Stimulated activated CD4-positive, alpha-beta T cell treated with anti-CD3 and anti-CD28 coated beads, Interleukin-4, amount 100 ng/mL, for 4 hours (primary cell): ENCODE measurements at regions not wholly inside any gene's neighbourhood (a gene's known extent, or its start where the extent isn't known, plus 50 kb on each side); places are given as distances from the start of the nearest gene placed in this dataset.

Experiments
- DNase-seq, 2 experiments: peaks; one replicate each; pipeline ENCODE4 v3.0.0-alpha.2; 2020

DNA sequence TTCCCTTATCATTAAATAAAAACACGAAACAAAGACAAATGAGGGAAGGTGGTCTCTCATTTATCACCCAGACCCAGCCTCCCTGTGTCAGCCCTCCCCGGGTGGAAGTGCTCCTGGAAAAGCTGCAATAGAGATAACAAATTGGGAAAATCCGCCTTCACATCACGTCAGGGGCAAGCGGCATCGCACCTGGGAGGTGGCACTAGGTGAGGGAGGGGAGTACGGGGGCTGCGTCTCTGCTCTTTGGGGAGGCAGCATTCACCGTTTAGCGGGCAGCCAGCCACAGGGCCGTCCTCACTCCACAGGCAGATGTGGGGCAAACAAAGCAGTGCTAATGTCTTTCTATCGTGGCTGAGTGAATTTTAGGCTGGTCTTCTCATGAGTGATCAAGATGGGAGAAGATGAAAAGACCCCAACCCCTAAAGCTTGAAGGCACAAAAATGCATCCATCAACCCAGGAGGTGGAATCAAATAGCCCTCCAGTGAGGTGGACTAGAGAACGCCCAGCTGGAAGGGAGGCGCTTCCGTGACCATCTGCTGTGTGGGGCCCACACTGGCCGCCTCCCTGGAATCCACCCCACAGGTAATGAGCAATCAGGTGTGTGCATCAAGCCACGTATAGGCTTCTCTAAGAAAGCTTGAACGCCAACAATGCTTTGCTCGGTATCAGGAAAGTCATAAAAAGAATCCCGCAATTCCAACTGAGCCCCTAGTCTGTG lies 629.5 kb downstream of the BRD1 start:
- no peak for DNase-seq

DNA sequence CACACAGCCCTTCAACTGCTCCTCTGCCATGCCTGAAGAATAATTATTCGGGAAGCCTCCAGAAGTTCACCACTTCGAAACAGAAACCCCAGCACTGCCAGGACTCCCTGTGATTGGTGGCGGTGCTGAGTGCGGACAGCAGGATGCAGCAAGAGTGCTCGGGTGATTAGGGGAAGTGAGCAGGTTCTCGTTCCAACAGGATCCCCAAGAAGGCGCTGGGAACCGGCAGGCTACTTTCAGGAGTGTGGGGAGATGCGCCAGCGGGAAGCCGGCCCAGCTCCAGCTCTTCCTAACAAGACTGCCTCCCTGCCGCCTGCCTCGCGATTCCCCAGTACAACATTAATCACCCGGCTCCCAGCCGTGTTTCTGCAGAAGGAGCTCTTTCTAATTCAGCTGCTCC lies 630.2 kb downstream of the BRD1 start:
- DNase-seq = no peak

DNA sequence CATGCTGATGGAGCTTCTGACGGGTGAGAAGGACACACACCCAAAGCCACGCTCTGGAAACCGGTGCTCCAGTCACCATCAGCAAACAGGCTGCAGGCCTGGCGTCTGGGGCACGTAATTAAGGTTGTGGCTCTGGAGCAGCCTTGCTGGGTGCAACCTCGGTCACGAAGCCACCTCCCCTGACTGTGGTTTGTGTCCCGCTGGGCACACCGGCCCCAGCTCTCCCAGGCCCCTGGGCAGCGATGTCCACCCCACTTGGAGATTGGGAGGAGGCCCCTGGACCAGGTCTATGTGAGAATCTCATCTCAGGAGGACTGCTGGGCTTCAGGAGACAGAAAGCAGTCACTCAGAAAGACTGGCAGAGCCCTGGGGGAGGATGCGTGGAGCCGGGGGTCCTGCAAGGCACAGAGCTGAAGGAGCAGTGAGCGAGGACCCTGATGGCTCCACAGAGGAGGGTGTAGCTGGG lies 631.6 kb downstream of the BRD1 start:
- no peak for DNase-seq

DNA sequence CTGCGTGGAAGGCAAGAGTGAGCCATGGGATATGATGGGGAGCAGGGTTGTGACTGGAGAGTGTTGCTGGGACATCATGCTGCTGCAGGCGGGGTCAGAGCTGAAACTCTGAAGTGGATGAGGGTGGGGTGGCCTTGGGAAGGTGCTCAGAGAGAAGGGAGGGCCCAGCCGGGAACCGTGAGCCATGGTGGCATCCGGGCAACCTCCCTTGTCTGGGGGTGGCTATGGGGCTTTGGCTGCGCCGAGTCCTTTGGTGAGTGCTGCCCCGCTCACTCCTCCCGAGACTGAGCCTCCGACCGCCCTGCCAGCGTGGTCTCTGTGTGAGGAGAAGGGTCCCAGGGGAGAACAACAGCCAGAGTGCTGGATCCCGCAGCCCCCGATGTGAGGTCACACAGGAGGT lies 632.0 kb downstream of the BRD1 start:
- DNase-seq = no peak

DNA sequence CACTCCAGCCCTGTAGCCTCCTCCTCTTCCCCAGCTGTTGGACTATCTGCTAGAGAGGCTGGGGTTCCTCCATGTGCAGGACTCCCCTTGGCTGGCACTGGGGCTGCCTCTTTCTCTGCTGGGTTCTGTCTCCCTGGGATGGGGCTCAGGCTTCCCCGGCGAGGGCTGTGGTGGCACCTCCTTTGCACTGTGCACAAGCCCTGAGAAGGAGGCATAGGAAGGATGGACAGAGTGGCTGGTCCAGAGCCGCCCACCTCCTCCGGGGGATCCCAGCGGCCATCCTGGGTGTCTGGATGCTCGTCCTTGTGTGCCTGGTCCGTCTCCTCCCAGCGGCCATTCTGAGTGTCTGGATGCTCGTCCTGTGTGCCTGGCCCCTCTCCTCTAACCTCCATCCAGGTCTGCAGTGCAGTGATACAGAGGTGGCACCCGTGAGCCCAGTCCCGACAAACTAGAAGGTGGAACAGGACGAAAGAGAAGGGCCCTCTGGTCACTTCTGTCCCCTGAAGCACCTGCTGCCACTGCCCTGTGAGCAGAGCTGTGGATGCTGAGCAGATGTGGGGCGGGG lies 633.7 kb downstream of the BRD1 start:
- no peak for DNase-seq

DNA sequence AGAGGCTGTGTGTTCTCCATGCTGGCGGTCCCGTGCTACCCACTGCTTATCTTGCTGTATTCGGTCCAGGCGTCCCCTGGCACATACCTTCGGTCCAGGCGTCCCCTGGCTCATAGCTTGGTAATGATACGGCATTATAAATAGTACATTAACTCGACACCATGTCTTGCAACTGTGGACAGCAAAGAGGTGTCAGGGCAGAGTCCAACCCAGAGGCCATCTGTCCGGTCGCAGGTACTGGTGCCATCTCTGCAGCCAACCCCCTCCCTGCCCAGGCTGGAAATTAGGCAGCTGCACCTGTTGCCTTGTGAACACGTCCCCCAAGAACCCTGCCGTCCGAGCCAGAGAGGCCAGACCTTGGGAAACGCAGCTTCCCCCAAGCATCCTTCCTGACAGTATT lies 634.3 kb downstream of the BRD1 start:
- no peak for DNase-seq

DNA sequence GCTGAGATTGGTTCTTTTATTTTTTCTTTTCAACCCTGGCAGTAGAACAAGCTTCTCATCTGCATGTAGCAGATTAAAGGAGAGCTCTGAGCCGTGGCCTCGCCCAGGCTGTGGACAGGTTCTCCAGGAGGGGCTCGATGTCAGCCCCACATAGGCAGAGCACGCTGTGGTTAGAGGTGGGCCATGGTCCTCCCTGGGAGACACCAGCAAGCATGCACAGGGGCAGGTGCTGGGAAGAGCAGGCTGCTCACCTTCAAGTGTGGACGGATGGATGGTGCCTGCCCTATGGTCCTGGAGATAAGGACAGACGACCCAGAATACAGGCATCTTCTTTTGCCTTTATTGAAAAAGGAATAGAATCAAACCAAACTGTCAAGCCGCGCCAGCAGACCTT lies 634.8 kb downstream of the BRD1 start:
- no peak for DNase-seq

DNA sequence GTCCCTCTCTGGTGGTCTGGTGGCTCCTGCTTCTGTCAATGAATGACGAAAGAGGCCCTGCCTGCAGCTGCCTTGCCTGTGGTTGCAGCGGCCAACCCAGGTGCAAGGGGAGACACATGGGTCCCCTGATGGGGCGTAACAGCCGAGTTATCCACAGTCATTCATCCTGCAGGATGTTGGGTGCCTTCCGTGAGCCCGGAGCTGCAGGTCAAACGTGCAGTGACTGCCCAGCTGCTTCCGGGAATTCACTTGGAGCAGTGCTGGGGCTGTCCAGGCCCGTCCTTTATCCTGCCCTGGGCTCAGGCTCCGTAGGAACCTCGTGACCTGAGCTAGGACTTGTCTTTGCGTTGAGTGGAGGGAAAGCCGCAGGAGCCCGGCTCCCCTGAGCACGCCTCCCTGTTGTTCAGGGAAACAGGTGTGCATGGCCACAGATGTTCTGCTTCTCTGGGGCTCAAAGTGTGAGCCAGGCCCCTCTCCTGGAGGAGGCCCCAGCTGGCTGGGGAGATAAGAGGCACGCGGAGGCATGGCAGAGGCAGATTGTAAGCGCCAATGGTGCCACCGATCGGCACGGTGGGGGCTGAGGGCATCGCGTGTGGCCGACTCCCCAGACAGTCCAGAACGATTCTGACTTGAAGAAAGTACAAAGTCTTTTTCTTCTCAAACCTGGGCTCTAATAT lies 635.4 kb downstream of the BRD1 start:
- no peak for DNase-seq

DNA sequence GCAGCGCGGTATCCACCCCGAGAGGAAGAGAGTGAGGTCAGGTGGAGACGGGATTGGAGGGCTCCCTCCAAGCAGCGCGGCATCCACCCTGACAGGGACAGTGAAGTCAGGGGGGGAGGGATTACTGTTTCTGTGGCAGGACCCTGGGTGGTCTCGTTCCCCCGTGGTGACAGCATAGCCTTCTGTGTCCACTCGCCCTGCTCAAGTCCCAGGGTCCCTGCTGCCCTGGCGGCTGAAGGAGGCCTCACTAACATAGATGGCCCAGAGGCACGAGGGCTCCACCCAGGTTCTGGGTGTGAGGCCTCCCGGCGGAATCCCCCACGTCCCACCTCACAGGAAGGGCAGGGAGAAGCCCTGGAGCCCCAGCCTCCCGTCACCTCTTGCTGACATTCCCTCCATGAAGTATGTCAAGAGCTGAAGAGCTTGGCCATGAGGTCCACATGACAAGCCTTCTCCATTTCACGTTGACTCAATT lies 636.1 kb downstream of the BRD1 start:
- no peak for DNase-seq

DNA sequence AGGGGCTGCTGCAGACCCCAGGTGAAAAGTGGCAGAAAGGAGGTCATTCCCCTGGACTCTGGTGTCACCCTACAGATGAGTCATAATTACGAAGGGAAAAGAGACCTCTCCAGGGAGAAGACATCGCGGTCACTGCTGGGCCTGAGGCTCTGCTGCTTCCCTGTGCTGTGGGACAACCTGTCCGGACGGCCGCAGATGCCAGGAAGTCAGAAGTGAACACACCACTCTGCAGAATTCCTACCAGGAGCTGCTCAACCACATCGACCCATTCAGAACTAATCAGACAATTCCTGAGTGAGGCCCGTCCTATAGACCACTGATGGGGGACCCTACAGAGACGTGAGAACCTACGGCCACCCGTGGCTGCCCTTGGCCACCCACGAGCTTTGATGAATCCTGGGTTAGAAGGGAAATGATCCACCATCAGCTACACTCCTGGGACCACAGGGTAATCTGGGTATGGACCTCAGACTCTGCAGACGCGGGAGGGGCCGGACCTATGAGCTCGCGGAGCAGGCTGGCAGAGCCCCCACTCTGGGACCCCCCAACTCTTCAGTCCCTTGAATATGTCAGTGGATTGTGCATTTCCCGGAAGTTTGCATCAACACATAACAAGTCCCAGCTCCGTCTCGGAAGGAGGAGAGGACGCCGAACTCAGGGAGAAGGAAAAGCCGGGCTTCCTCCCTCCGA lies 636.7 kb downstream of the BRD1 start:
- no peak for DNase-seq

DNA sequence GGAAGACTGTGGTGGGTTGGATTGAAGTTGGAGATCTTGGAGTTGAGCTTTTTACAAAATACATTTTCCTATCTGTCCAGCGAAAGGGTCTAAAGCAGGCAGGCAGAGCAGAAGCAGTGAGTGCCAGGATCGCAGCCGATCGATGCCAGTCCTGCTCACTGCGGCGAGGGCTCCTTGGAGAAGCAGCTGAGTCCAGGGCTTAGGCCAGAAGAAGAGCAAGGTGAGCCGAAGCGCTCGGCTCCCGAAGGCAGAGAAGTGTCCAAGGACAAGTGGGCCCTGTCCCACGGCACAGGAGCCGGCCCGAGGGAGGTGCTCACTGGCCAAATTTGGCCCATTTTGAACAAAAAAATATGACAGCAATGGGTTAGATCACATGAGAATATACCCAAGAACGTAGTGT lies 637.8 kb downstream of the BRD1 start:
- no peak for DNase-seq

DNA sequence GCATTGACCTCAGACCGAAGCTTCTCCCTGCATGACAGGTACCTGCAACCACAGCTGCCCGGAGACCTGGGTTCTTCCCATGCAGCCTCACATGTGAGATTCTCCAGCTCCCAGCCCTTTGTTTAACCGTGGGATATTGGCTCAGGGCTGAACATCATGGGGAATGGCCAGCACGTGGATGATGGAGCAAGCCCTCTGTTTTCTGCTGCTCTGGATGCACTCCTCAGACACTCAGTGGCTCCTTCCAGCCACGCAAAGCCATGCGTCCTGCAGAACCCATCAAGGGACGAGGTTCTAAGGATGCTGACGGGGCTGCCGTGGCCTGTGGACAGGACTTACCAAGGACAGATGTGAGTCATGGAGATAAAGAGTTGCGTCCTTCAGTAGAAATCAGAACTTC lies 639.1 kb downstream of the BRD1 start:
- DNase-seq = no peak

DNA sequence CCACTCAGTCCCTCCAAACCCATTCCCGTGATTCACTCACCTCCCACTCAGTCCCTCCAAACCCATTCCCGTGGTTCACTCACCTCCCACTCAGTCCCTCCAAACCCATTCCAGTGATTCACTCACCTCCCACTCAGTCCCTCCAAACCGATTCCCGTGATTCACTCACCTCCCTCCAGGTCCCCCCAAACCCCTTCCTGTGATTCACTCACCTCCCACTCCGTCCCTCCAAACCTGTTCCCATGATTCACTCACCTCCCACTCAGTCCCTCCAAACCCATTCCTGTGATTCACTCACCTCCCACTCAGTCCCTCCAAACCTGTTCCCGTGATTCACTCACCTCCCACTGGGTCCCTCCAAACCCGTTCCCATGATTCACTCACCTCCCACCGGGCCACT lies 639.6 kb downstream of the BRD1 start:
- DNase-seq = peak in 1 of 2 experiments; percentile 4

DNA sequence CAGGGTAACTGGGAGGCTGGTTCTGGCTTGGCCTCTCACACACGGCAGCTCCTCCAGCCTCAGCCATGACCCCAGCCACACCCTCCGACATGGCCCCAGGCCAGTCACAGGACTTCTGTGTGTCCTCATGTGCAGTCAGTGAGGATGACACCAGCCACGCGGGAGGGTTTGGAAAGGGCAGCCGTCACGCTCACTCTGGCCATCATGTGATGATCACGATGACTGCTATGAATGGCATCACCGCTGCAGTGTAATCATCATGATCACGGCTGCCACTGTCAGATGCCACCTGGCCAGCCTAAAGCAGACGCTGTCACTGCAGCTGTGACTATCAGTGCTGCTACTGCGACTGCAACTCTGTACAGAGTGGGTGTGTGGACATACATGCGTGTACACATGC lies 640.9 kb downstream of the BRD1 start:
- DNase-seq = no peak

DNA sequence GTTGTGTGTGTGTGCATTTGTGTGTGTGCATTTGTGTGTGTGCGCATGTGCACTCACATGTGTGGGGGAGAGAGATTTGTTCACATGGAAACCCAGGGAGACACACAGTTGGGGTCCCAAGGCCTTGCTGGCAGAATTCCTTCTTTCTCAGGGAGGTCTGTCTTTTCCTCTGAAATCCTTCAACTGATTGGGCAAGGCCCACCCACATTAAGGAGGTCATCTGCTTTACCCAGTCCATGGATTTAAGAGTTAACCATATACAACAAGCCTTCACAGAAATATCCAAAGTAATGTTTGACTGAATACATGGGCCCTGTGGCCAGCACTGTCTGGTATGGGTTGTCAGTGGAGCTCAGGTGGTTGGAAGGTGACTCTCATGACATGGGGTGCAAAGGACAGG lies 641.4 kb downstream of the BRD1 start:
- no peak for DNase-seq

DNA sequence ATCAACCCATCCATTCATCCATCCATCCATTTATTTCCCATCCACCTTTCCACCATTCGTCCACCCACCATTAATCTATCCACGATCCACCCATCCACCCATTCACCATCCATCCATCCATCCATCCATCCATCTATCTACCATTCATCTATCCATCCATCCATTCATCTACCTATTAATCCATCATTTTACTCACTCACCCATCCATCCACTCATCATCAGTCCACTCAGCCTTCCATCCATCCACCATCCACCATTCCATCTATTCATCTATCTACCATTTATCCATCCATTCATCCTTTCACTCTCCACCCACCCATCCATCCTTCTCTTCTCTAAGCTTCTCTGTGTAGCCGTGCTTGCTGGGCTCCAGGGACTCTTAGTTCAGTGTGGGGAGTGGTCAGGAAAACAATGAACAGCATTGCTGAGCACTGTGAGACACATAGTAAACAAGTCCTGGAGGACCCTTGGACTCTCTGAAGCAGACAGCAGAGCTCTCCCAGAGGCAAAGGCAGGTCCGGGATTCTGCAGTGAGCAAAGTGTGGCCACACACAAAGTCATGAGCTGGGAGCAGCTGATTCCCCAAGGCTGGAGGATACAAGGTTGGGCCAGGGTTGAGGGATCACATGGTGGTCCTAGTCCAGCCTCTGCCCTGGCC lies 642.2 kb downstream of the BRD1 start:
- DNase-seq = no peak

DNA sequence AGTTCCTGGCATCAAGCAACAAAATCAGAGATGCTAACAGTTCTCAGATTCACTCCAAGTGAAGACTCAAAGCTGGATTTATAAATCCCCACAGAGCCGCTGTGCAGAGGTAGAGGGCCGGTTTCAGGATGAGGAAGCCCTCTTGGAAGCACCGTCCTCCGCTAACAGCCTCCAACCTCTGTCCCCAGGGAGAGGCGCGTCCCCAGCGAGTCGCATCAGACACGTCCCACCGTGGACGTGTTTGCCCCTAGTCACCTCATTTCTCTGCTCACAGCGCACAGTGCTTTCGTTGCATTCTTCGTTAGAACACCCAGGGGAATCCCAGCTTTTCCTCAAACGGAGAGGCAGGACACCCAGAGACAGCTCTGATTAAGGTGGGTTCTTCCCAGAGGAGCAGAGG lies 642.9 kb downstream of the BRD1 start:
- no peak for DNase-seq

DNA sequence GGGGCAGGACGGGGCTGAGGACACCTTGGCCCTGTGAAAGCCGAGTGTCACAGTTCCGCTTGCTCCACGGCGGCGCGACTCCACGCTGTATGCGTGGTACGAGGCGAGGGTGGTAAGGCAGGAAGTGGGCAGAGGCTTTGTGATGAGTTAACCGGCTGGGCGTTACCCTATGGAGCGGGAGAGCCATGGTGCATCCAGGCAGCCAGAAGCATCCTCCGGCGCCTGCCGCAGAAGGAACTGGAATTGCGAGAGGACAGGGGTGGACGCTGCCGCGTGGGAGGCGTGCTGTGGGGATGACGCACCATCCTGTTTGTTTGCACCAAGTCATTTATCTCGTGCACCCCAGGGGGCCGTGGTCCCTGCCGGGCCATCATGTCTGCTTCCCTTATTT lies 643.9 kb downstream of the BRD1 start:
- no peak for DNase-seq

DNA sequence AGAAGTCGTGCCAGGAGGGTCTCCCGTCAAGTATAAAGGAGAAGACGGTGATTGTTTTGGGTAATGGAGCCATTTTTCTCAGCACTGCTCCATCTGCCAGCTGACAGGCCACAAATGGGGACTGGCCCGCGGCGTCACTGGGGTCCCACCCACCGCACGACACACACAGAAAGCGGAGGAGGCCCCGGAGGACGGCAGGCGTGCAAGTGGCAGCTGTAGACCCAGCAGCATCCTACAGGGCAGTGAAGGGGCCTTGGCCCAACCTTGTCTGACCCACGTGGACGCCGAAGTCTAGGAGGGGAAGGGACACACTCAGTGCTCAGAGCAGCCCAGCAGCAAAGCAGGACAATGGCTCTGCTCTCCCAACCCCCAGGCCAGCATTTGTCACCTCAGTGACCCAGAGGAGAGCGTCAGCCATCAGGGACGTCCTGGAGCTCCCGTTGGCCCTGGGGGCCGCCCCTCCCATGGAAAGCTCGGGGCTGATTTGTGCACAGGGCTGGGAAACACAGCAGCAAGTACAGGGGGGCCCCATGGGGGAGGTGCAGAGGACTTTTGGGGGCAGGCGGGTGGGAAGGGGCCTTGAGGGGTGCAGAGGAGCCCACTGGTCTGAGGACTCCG lies 644.4 kb downstream of the BRD1 start:
- DNase-seq = no peak

DNA sequence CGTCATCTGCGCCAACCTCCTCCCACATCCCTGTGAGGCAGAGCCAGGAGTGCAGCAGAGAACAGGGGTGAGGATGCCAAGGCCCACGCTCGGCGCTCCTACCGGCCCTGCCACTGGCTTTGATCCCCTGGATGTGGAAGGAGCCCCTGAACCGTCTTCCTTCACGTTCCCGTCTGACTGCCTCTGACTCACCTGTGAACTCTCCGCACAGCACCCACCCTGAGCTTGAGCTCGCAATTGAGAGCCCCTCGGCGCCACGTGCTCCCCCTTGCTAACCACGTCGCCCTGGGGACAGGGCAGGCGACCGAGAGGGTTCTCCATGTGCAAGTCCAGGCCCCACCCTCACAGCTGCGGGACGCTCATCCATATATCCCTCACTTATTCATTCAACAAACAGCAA lies 645.3 kb downstream of the BRD1 start:
- no peak for DNase-seq

DNA sequence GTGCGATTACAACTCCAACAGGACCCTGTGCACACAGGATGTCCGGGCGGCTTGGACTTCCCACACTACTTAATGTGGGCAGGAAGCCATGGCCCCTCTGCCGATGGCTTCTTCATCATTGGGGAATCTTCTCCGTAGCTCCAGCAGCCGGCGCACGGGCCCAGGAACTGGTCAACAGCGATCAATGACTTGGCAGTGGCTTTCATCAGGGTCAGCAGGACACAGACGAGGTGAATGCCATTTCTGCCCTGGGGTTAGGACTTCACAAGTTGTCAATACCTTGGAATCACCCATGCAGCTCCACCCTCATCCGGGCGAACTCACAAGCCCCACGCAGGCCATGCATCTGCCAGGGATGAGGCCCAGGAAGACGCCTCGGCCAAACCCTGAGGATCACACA lies 645.7 kb downstream of the BRD1 start:
- DNase-seq = no peak

DNA sequence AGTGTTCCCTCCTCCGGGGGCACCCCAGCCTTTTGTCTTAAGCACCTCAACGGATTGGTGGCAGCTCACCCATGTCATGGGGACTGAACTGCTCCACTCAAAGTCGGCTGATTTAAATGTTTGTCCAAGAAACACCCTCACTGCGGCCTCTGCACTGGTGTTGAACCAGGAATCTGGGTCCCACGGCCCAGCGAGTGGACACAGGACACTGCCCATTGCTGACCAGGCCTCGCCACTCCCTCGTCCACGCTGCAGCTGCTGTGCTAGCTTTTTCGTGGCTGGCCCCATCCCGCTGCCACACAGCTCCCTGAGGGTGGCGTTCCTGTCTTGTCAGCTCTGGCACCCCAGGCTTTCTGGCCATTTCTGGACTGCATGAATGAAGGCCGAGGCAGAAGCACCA lies 646.2 kb downstream of the BRD1 start:
- DNase-seq = no peak

DNA sequence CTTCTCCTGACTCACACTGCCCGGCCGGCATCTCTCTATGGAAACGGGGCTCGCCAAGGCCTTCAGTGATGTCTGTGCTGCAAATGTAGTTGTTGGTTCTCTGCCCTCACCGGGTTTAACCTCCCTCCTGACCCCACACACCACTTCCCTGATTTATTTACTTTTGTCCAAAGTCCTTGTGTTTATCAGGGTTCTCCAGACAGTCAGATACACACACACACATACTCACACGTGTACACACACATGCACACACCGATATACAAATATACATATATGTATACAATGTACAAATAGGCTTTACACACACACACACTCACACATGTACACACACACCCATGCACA lies 647.0 kb downstream of the BRD1 start:
- DNase-seq = no peak
